WTC11 (cell line): ENCODE measurements at regions not wholly inside any gene's neighbourhood (a gene's known extent, or its start where the extent isn't known, plus 50 kb on each side); places are given as distances from the start of the nearest gene placed in this dataset.

ENCODE experiments used
- ATAC-seq: fragments of 200-7000 bp; cut with Tn5 transposase; 2 replicates; pipeline ENCODE4 v1.10.0; 2021; ENCODE audit warnings: mild to moderate bottlenecking, moderate library complexity
- CTCF ChIA-PET: fragments of 300-600 bp; sonication (Branson Sonifier 250); formaldehyde crosslinking; loops from one replicate; lab custom pipeline; 2021; ENCODE audit warnings: antibody characterized with exemption; lab: Charles Lee
- POLR2A ChIA-PET: fragments of 350-600 bp; sonication (Branson Sonifier 250); formaldehyde crosslinking; loops from one replicate; lab custom pipeline; 2021; ENCODE audit warnings: antibody characterized with exemption; lab: Charles Lee
- DNase-seq: peaks from one replicate; pipeline ENCODE4 v3.0.0; 2021; ENCODE audit warnings: low spot score
- H3K27ac Mint-ChIP-seq: 2 replicates; pipeline ENCODE4 v1.8.0; 2021; ENCODE audit warnings: mixed read lengths
- H3K27me3 Mint-ChIP-seq: 2 replicates; pipeline ENCODE4 v1.8.0; 2021; ENCODE audit warnings: low read depth, mild to moderate bottlenecking, moderate library complexity, mixed read lengths
- H3K36me3 Mint-ChIP-seq: 2 replicates; pipeline ENCODE4 v1.8.0; 2021; ENCODE audit warnings: mixed read lengths
- H3K4me1 Mint-ChIP-seq: 2 replicates; pipeline ENCODE4 v1.8.0; 2022; ENCODE audit warnings: mixed read lengths
- H3K4me3 Mint-ChIP-seq: 2 replicates; pipeline ENCODE4 v1.8.0; 2021; ENCODE audit warnings: mild to moderate bottlenecking, moderate library complexity, mixed read lengths
- H3K9me3 Mint-ChIP-seq: 2 replicates; pipeline ENCODE4 v1.8.0; 2021; ENCODE audit warnings: mixed read lengths
- AR ChIP-seq: fragments of 250-450 bp; sonication (Bioruptor Pico); IDR thresholded peaks from 2 replicates; pipeline ENCODE4 v1.9.0; 2021; ENCODE audit warnings: mild to moderate bottlenecking
- ATF1 ChIP-seq: sonication (generic); formaldehyde crosslinking; IDR thresholded peaks from 2 replicates; pipeline ENCODE4 v1.8.1; 2023; ENCODE audit warnings: mild to moderate bottlenecking, moderate library complexity, missing genetic modification reagents
- CBFB ChIP-seq: sonication (generic); formaldehyde crosslinking; IDR thresholded peaks from 2 replicates; pipeline ENCODE4 v1.8.1; 2022; ENCODE audit warnings: mild to moderate bottlenecking, low read depth, missing genetic modification reagents
- FOXJ3 ChIP-seq: sonication (generic); formaldehyde crosslinking; IDR thresholded peaks from 2 replicates; pipeline ENCODE4 v1.9.0; 2021; ENCODE audit warnings: missing genetic modification reagents, mild to moderate bottlenecking, borderline replicate concordance
- JAZF1 ChIP-seq: fragments of 250-450 bp; sonication (Bioruptor Pico); IDR thresholded peaks from 2 replicates; pipeline ENCODE4 v1.9.0; 2021; ENCODE audit warnings: moderate library complexity, mild to moderate bottlenecking, inconsistent platforms
- KAT7 ChIP-seq: sonication (generic); formaldehyde crosslinking; IDR thresholded peaks from 2 replicates; pipeline ENCODE4 v1.8.1; 2023; ENCODE audit warnings: missing genetic modification reagents, mild to moderate bottlenecking, borderline replicate concordance
- NFE2L1 ChIP-seq: sonication (generic); formaldehyde crosslinking; IDR thresholded peaks from 2 replicates; pipeline ENCODE4 v1.8.1; 2023; ENCODE audit warnings: missing genetic modification reagents
- PRDM15 ChIP-seq: sonication (generic); formaldehyde crosslinking; IDR thresholded peaks from 2 replicates; pipeline ENCODE4 v1.8.0; 2022; ENCODE audit warnings: missing genetic modification reagents
- TEAD4 ChIP-seq: sonication (generic); formaldehyde crosslinking; IDR thresholded peaks from 2 replicates; pipeline ENCODE4 v1.8.0; 2022; ENCODE audit warnings: mild to moderate bottlenecking, missing genetic modification reagents
- ZNF138 ChIP-seq: sonication (generic); formaldehyde crosslinking; conservative IDR thresholded peaks from 2 replicates; pipeline ENCODE4 v1.8.1; 2022; ENCODE audit warnings: mild to moderate bottlenecking, moderate library complexity, missing genetic modification reagents
- ZNF396 ChIP-seq: fragments of 250-450 bp; sonication (Bioruptor Pico); IDR thresholded peaks from 2 replicates; pipeline ENCODE4 v1.8.0; 2021; ENCODE audit warnings: mild to moderate bottlenecking, moderate library complexity, borderline replicate concordance
- ZNF423 ChIP-seq: fragments of 250-450 bp; sonication (Bioruptor Pico); IDR thresholded peaks from 2 replicates; pipeline ENCODE4 v2.1.2; 2022; ENCODE audit warnings: mild to moderate bottlenecking, moderate library complexity
- TF ChIP-seq, protein P1 (sequence below): sonication (generic); formaldehyde crosslinking; conservative IDR thresholded peaks from 2 replicates; pipeline ENCODE4 v1.8.1; 2022; ENCODE audit warnings: mild to moderate bottlenecking, missing genetic modification reagents
- TF ChIP-seq, protein P2 (sequence below): sonication (generic); formaldehyde crosslinking; conservative IDR thresholded peaks from 2 replicates; pipeline ENCODE4 v1.8.1; 2023; ENCODE audit warnings: mild to moderate bottlenecking, low read depth, missing genetic modification reagents, moderate library complexity

- TF ChIP-seq FOXJ3 (CRISPR knock-in tag) (no peak), TEAD4 (CRISPR knock-in tag) (no peak)
- TF ChIP-seq, all 79 proteins: peak for 0
Measured at GRCh38 chr2:117486081-117486480, 328.4 kb upstream of the DDX18 start (continued).

- H3K36me3 Mint-ChIP-seq, result peaks cover 13% of the 10 kb centered on the region
- CTCF ChIA-PET, result no interaction called here
- peak overlapping the region; percentile 25; the same call in 1 of the 2 replicates for H3K4me3 Mint-ChIP-seq
- POLR2A ChIA-PET, result no interaction called here
- H3K27me3 Mint-ChIP-seq, result no peaks in the 10 kb centered on the region
- peaks cover 11% of the 10 kb centered on the region for H3K9me3 Mint-ChIP-seq
- H3K4me1 Mint-ChIP-seq, result peaks cover 39% of the 10 kb centered on the region
- no peak for TF ChIP-seq NFE2L1 (CRISPR knock-in tag)
- TF ChIP-seq AR (CRISPR knock-in tag), result no peak
- TF ChIP-seq JAZF1 (CRISPR knock-in tag), result no peak
- peak overlapping the region; percentile 82 for H3K27ac Mint-ChIP-seq
- ATAC-seq (no peak; the same call in 1 of the 2 replicates), DNase-seq (no peak)
Measured at GRCh38 chr2:117492209-117492851, 322.2 kb upstream of the DDX18 start.

- H3K36me3 Mint-ChIP-seq, result peaks cover 10% of the 10 kb centered on the region
- peaks cover 11% of the 10 kb centered on the region for H3K9me3 Mint-ChIP-seq
- POLR2A ChIA-PET, result no interaction called here
- no peak overlapping the region for H3K4me3 Mint-ChIP-seq
- CTCF ChIA-PET, result interaction anchor here (0.9 kb wide), 1 partner anchor 31 kb away, joined by 3 read pairs; no protein-coding TSS in a partner anchor
- ATAC-seq (no peak), DNase-seq (no peak)
- no peak overlapping the region for H3K27ac Mint-ChIP-seq
- TF ChIP-seq PRDM15 (CRISPR knock-in tag), result no peak
- TF ChIP-seq KAT7 (CRISPR knock-in tag), result no peak
- TF ChIP-seq ZNF423, result no peak
- TF ChIP-seq, protein P1, sequence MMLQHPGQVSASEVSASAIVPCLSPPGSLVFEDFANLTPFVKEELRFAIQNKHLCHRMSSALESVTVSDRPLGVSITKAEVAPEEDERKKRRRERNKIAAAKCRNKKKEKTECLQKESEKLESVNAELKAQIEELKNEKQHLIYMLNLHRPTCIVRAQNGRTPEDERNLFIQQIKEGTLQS (CRISPR knock-in tag), result no peak
- TF ChIP-seq ZNF138 (CRISPR knock-in tag), result no peak
- TF ChIP-seq AR (CRISPR knock-in tag), result no peak
- TF ChIP-seq ATF1, result no peak
- TF ChIP-seq ZNF396 (CRISPR knock-in tag), result no peak
- TF ChIP-seq JAZF1 (CRISPR knock-in tag), result no peak
- TF ChIP-seq CBFB, result no peak
- TF ChIP-seq, protein P2, sequence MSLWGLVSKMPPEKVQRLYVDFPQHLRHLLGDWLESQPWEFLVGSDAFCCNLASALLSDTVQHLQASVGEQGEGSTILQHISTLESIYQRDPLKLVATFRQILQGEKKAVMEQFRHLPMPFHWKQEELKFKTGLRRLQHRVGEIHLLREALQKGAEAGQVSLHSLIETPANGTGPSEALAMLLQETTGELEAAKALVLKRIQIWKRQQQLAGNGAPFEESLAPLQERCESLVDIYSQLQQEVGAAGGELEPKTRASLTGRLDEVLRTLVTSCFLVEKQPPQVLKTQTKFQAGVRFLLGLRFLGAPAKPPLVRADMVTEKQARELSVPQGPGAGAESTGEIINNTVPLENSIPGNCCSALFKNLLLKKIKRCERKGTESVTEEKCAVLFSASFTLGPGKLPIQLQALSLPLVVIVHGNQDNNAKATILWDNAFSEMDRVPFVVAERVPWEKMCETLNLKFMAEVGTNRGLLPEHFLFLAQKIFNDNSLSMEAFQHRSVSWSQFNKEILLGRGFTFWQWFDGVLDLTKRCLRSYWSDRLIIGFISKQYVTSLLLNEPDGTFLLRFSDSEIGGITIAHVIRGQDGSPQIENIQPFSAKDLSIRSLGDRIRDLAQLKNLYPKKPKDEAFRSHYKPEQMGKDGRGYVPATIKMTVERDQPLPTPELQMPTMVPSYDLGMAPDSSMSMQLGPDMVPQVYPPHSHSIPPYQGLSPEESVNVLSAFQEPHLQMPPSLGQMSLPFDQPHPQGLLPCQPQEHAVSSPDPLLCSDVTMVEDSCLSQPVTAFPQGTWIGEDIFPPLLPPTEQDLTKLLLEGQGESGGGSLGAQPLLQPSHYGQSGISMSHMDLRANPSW (CRISPR knock-in tag), result no peak
- no peaks in the 10 kb centered on the region for H3K27me3 Mint-ChIP-seq
- H3K4me1 Mint-ChIP-seq, result no peaks in the 10 kb centered on the region
Measured at GRCh38 chr2:117500721-117501120, 313.8 kb upstream of the DDX18 start.
